GM18519 (cell line): ENCODE measurements at regions not wholly inside any gene's neighbourhood (a gene's known extent, or its start where the extent isn't known, plus 50 kb on each side); places are given as distances from the start of the nearest gene placed in this dataset.
A peak's percentile ranks its signal among the peaks of the same experiment; 100 is the strongest.

Experiments used
- ATAC-seq: cut with Tn5 transposase; IDR thresholded peaks from one replicate; pipeline ENCODE4 v1.9.1; 2021; ENCODE audit warnings: mild to moderate bottlenecking, moderate library complexity; ENCODE audit not compliant: unreplicated experiment, low FRiP score

GRCh38 chr11:80186692-80187091 lies 745.9 kb upstream of the TENM4 start:
- no peak for ATAC-seq

DNA sequence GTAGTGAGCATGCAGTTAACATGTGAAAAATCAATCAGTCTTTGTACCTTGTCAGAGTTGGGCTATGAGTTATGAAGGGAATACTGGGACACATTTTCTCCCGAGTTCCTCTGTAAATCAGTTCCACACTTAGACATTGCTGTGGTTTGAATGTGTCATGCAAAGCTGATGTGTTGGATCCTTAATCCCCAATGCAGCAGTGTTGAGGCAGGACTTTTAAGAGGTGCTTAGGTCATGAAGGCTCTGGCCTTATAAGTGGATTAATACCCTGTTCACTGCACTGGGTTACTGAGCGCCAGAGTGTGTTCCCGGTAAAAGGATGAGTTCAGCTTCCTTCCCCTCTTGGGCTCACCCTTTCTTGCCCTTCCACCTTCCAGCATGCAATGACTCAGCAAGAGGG lies 742.1 kb upstream of the TENM4 start:
- no peak for ATAC-seq

DNA sequence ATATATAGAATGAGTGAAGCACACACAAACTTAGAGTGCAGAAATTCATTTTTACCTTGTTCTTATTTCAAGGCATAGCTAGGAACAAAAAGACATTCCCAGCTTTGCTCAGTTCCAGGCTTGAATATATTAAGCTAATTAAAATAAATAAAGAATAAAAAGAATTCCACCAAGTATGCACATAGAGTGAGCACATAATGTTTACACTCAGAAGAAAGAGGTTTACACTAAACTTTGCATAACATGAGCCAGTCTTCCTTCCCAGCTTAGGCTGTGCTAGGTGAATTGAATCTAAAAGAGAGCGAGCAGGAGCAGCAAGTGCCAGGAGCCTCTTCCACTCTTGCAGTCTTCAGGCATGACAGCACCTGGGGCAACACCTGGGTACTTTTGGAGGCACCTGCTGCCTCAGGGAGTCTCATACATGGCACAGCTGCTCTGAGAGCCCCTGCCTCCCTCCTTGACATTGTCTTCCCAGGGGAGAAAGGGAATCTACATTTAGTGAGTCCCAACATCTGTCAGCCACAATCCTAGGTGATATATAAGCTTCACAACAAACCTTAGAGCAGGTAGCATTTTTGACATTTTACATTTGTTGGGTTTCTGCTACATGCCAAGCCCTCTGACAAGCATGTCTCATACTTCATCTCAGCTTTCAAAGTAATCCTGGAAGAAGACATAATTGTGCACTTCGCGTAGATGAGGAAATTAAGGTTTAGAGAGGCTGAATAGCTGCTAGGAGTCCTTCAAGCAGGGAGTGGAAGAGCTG lies 732.7 kb upstream of the TENM4 start:
- ATAC-seq, result no peak

DNA sequence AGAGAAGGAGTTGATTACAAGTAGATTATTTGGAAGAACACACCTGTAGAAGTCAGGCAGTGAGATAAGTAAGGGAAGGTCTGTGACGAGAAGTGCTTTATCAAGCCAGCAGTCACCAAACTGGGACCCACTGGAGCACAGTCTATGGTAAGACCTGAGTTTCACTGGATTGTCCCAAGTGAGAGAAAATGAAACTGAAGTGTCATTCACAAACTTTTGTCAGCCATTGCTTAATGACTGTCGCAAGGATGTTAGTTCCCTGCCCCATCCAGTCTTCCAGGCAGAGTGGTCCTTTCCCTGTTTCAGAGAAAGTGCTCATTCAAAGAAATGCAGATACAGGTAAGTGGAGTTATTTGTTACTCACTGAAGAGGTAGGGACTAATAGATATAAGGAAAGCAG lies 728.0 kb upstream of the TENM4 start:
- no peak for ATAC-seq

- ATAC-seq, result no peak
Observed at GRCh38 chr11:80167766-80168165, 726.9 kb upstream of the TENM4 start.

DNA sequence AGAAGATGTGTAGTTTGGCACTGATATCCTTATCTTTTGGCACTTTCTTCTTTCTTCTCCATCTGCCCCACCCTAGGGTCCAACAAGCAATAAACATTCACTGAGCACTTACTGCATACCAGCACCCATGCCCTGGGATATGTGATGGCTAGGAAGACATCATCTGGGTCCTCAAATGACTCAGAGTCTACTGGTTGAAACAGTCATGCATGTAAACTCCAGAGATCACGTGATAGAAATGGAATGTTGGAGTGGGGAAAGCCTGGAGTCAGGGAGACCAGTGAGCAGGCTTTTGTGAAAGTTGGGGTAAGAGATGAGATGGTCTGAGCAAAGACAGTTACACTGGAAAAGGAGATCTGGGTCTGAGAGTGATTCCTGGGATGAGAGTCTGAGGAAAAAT lies 724.9 kb upstream of the TENM4 start:
- ATAC-seq, result no peak

DNA sequence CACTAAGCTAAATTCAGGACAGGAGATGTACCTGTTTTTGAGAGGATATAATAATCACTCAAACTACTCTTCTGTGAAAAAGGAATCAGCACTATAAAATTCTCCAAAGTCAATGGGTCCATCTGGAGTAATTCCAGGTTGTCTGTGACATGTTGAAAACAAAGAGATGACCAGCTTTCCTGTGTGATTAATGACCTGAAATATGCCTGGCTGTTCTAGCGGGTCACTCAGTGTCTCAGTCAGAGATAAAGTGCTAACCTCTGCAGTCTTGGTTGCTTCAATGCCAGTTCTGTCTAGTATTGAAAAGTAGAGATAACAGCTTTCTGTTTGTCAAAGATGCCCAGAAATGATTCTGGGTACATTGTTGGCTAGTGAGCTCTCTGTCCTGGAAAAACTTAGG lies 722.6 kb upstream of the TENM4 start:
- no peak for ATAC-seq

GRCh38 chr11:80163011-80163410 lies 722.2 kb upstream of the TENM4 start:
- no peak for ATAC-seq

- no peak for ATAC-seq
Observed at GRCh38 chr11:80162387-80162786, 721.6 kb upstream of the TENM4 start.

DNA sequence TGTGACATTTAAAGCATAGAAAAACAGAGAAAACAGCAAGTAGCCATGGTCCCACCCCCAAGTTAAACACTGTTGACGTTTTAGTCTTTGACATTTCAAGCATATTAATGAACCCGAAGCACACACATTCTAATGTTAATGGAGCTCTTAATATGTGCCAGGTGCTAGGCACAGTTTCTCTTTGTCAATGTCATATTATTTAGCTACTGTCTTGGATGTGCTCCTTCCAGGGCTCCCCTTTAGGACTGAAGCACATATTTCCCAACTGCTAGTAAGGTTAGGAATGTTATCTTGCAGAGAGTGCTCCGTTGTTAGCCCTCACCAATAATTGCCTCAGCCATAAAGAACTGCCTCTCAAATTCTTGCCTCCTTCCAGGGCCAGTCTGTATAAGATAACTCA lies 716.6 kb upstream of the TENM4 start:
- ATAC-seq, result no peak

GRCh38 chr11:80156062-80156461 lies 715.2 kb upstream of the TENM4 start:
- ATAC-seq, result no peak

DNA sequence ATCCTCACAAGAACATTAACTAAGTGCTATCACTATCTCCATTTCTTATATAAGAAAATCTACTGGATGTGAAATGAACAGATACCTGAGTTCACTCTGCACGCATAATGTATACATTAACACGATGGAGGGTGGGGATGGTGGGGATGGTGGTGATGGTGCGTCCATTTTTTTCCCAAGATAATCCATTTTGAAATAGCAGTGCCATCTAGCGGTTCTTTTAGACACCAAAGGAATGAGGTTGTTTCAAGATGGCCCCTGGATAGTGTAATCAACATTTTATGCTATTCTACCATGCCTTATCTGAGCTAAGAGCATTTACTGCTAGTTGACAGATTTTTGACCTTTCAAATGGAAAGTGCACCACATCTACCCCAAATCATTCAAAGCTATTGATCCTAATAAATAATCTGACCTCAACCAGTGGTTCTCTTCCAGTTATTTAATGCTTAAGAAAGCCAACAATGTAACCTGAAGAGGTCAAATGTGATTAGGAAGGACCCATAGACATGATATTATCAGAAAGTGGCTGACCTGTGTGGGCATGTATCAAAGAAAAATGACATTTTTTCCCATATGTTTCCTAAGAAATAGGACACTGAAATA lies 714.7 kb upstream of the TENM4 start:
- peak; percentile 65 for ATAC-seq

DNA sequence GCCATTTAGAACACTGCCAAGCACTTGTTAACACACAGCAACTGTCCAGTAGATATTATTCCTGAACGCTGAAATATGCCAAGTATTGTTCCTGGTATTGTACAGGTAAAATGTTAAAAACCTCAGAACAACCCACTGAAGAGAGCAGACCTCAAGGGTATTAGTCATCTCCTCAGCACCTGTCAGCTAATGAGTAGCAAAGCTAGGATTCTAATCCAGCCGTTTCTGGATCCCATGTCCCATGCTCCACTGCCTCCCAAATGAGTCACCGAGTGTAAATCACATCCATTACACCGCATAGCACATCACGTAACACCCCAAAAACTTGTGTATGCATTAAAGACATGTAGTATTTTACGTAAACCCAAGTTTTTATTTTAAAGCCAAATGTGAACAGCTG lies 705.4 kb upstream of the TENM4 start:
- no peak for ATAC-seq

GRCh38 chr11:80144897-80145594 lies 704.2 kb upstream of the TENM4 start:
- no peak for ATAC-seq

DNA sequence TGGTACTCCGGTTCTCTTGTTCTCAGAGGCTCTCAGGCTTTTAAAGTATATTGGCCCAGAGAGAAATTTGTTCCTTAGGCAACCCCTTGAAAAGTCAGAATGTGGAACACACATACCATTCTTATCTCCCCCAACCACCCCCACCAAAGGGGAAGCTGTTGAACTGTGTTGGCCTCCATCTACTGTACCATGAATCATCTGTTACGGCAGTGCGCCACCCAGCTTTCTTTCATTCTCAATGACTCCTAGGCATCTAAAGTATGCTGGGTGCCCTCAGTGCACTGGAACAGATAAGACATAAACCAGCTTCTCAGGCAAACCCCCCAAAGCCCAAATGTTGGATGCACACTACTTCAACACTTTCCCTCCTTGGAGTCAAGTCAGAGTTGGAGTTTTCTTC lies 696.2 kb upstream of the TENM4 start:
- no peak for ATAC-seq

DNA sequence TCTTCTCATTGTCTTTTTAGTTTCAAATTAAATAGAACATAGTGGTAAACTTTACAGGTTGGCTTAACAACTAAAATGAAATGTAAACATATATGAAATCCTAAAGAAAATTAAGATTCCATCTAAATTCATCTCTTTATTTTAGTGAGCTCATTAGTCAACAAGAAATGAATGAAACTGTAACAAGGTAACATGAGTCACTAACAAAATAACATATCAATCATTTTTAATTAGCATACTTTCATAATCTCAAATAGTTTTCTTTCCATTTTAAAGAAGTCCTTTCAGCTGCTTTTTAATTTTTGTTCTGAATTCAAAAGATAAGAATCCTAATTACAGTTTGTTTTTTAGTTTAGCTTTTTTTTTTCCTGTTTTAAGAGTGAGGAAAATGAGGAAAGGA lies 688.6 kb upstream of the TENM4 start:
- ATAC-seq, result no peak

- ATAC-seq, result no peak
Observed at GRCh38 chr11:80122211-80122610, 681.4 kb upstream of the TENM4 start.

GRCh38 chr11:80118073-80118472 lies 677.2 kb upstream of the TENM4 start:
- no peak for ATAC-seq

GRCh38 chr11:80116796-80117195 lies 676.0 kb upstream of the TENM4 start:
- no peak for ATAC-seq

DNA sequence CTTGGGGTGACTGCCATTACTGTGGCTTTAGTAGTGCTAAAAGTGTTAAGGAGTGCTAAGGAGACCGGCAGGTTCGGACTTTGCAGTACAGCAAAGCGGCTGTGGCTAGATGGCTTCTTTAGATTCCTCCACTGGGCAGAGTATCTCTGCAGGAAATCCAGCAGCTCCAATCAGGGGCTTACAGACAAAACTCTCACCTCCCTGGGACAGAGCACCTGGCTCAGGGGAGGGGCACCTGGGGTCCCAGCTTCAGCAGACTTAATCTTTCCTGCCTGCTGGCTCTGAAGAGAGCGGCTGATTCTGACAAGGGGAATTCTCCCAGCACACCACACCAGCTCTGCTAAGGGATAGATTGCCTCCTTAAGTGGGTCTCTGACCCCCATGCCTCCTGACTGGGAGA lies 668.8 kb upstream of the TENM4 start:
- ATAC-seq, result no peak

DNA sequence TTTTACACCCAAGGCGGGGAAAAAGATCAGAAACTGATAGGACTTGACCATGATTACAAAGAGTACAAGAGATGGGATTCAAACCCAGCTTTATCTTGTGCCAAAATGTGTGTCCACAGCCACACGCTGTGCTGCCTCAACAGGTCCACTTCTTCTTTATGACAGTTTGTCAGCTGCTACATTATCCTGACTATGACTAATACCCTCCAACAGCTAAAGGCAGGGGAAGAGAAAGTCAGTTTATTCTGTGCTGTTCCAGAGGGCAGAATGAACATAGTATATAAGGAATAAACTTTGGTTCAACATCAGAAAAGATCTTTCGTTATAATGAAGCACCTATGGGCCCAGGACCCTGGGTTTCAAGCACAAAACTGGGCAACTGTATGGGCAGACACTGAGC lies 668.2 kb upstream of the TENM4 start:
- no peak for ATAC-seq

DNA sequence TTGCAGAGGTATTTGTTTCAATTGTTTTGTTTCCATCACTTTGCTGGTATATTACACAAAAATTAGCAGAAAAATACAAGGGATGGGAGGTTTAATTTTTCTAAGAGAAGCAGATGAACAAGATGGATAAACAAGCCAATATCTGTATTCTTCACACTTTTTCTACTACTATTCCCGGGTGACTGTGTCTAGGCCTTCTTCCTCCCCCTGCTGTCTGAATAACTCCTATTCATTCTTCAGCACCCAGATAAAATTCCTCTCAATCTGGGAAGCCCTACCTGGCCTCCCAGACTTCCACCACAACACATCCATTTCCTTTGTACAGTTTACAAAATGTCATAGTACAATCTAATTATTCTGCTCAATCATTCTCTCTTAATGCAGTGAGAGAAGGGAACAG lies 666.6 kb upstream of the TENM4 start:
- ATAC-seq, result no peak
